ENCODE measurements at regions not wholly inside any gene's neighbourhood (a gene's known extent, or its start where the extent isn't known, plus 50 kb on each side); places are given as distances from the start of the nearest gene placed in this dataset.

DNA sequence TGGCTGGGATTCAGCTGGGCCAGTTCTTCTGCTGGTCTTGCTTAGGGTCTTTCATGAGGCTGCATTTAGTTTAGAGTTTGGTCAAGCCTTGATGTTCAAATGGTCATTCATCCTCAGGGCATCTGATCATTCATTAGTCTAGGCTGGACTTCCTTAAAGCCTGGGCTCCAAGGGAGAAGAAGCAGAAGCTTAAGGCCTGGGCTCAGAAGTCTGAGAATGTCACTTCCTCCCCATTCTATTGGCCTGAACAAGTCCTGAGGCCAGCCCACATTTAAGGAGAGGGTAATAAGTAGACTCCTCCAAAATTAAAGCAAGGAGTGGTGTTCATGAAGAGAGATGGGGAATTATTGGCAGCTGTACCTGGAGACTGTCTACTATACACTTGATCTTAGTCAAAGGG is 193.2 kb upstream of the HABP2 start:
- no peak for DNase-seq (ENCODE audit: low read depth in 1 of 2, low spot score in 1 of 2)
- TF ChIP-seq, protein P1, sequence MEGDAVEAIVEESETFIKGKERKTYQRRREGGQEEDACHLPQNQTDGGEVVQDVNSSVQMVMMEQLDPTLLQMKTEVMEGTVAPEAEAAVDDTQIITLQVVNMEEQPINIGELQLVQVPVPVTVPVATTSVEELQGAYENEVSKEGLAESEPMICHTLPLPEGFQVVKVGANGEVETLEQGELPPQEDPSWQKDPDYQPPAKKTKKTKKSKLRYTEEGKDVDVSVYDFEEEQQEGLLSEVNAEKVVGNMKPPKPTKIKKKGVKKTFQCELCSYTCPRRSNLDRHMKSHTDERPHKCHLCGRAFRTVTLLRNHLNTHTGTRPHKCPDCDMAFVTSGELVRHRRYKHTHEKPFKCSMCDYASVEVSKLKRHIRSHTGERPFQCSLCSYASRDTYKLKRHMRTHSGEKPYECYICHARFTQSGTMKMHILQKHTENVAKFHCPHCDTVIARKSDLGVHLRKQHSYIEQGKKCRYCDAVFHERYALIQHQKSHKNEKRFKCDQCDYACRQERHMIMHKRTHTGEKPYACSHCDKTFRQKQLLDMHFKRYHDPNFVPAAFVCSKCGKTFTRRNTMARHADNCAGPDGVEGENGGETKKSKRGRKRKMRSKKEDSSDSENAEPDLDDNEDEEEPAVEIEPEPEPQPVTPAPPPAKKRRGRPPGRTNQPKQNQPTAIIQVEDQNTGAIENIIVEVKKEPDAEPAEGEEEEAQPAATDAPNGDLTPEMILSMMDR (IDR thresholded peaks at IDR 0.05; ENCODE audit: insufficient read depth, low read length) = no peak
- TF ChIP-seq GABPA (IDR thresholded peaks at IDR 0.05; ENCODE audit: low read depth) (no peak), SPI1 (IDR thresholded peaks at IDR 0.05; ENCODE audit: borderline replicate concordance, low read depth) (no peak), POLR2AphosphoS5 (IDR thresholded peaks at IDR 0.05; ENCODE audit: low read depth) (no peak)
- TF ChIP-seq, protein P2, sequence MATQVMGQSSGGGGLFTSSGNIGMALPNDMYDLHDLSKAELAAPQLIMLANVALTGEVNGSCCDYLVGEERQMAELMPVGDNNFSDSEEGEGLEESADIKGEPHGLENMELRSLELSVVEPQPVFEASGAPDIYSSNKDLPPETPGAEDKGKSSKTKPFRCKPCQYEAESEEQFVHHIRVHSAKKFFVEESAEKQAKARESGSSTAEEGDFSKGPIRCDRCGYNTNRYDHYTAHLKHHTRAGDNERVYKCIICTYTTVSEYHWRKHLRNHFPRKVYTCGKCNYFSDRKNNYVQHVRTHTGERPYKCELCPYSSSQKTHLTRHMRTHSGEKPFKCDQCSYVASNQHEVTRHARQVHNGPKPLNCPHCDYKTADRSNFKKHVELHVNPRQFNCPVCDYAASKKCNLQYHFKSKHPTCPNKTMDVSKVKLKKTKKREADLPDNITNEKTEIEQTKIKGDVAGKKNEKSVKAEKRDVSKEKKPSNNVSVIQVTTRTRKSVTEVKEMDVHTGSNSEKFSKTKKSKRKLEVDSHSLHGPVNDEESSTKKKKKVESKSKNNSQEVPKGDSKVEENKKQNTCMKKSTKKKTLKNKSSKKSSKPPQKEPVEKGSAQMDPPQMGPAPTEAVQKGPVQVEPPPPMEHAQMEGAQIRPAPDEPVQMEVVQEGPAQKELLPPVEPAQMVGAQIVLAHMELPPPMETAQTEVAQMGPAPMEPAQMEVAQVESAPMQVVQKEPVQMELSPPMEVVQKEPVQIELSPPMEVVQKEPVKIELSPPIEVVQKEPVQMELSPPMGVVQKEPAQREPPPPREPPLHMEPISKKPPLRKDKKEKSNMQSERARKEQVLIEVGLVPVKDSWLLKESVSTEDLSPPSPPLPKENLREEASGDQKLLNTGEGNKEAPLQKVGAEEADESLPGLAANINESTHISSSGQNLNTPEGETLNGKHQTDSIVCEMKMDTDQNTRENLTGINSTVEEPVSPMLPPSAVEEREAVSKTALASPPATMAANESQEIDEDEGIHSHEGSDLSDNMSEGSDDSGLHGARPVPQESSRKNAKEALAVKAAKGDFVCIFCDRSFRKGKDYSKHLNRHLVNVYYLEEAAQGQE (IDR thresholded peaks at IDR 0.05; ENCODE audit: insufficient replicate concordance, low read depth) = no peak
- H3K27me3 ChIP-seq (ENCODE audit: insufficient read depth, poor library complexity, severe bottlenecking) = peaks cover 6% of the 10 kb centered on the region
- H3K4me3 ChIP-seq (replicated peaks; ENCODE audit: insufficient read depth, low read length) = no peak overlapping the region
- H3K27ac ChIP-seq (replicated peaks) = no peak overlapping the region

DNA sequence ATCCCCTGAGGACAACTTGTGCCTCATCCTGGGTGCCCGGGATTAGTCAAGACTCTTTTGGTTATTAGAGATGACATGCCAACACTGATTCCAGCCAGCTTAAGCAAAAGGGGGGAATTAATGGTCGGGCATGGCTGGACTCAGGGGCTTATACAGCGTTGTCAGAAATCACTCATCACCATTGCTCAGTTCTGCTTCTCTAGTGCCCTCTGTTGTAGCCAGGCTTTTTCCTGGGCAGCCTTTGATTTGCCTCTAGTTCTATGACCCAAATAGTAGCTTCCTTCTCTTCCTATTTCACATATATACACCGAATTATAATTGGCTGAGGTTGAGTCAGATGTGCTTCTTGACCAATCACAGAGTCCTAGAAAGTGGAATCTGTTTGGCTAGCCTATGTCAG is 192.0 kb upstream of the HABP2 start:
- Histone ChIP-seq H3K4me3 (replicated peaks; ENCODE audit: insufficient read depth, low read length) (no peak overlapping the region), H3K27me3 (ENCODE audit: insufficient read depth, poor library complexity, severe bottlenecking) (peaks cover 6% of the 10 kb centered on the region), H3K27ac (replicated peaks) (no peak overlapping the region)
- TF ChIP-seq GABPA (IDR thresholded peaks at IDR 0.05; ENCODE audit: low read depth) (no peak), SPI1 (IDR thresholded peaks at IDR 0.05; ENCODE audit: borderline replicate concordance, low read depth) (no peak)
- no peak for DNase-seq (ENCODE audit: low read depth in 1 of 2, low spot score in 1 of 2)

DNA sequence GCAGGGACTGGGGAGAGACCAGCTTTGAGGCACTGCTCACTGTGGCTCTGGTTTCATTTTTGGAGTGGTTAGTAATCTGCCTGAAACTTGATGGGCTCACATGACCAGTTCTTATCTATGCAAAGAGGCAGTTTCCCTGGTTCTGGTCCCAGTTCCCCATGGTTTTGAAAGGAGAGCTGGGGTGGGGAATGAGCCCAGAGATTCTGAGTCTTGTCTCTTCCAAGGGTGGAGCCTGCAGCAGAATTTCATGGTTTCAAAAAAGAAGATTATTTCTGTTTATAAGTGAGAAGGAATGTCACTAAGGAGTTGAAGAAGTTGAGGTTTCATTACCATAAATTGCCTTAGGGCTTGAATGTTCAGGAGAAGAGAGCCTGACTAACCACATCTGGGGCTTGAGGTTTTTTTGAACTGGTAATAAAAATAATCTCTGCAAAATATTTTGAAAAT is 190.2 kb upstream of the HABP2 start:
- no peak for DNase-seq (ENCODE audit: low read depth in 1 of 2, low spot score in 1 of 2)
- Histone ChIP-seq H3K27me3 (ENCODE audit: insufficient read depth, poor library complexity, severe bottlenecking) (peaks cover 6% of the 10 kb centered on the region), H3K27ac (replicated peaks) (no peak overlapping the region), H3K4me3 (replicated peaks; ENCODE audit: insufficient read depth, low read length) (no peak overlapping the region)
- TF ChIP-seq, protein P1 (IDR thresholded peaks at IDR 0.05; ENCODE audit: insufficient read depth, low read length) = no peak
- TF ChIP-seq, protein P2 (IDR thresholded peaks at IDR 0.05; ENCODE audit: insufficient replicate concordance, low read depth) = no peak
- no peak for TF ChIP-seq SPI1 (IDR thresholded peaks at IDR 0.05; ENCODE audit: borderline replicate concordance, low read depth)
- TF ChIP-seq GABPA (IDR thresholded peaks at IDR 0.05; ENCODE audit: low read depth) = no peak
- no peak for TF ChIP-seq POLR2AphosphoS5 (IDR thresholded peaks at IDR 0.05; ENCODE audit: low read depth)

DNA sequence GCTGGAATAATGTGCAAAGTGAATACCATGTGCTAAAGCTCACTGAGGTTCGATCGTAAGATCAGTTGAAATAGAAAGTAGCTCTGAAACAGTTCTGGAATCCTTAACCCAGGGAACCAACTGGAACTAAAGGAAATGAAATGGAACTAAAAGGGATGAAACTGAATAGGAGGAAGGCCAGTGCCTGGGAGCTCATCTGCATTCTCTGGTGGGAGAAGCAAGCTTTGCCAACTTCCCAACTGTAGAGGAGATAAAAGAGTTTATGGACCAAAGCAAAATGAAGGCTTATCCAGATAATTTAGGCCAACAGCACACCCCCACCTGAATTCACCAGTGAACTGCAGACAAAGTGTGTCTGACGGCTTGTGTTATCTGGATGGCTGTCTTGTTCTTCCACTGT is 188.6 kb upstream of the HABP2 start:
- TF ChIP-seq, protein P2 (IDR thresholded peaks at IDR 0.05; ENCODE audit: insufficient replicate concordance, low read depth) = no peak
- no peak for TF ChIP-seq POLR2AphosphoS5 (IDR thresholded peaks at IDR 0.05; ENCODE audit: low read depth)
- TF ChIP-seq, protein P1 (IDR thresholded peaks at IDR 0.05; ENCODE audit: insufficient read depth, low read length) = no peak
- no peak for TF ChIP-seq SPI1 (IDR thresholded peaks at IDR 0.05; ENCODE audit: borderline replicate concordance, low read depth)
- no peak for TF ChIP-seq GABPA (IDR thresholded peaks at IDR 0.05; ENCODE audit: low read depth)
- no peak overlapping the region for H3K4me3 ChIP-seq (replicated peaks; ENCODE audit: insufficient read depth, low read length)
- H3K27ac ChIP-seq (replicated peaks) = no peak overlapping the region
- H3K27me3 ChIP-seq (ENCODE audit: insufficient read depth, poor library complexity, severe bottlenecking) = peaks cover 6% of the 10 kb centered on the region
- DNase-seq (ENCODE audit: low read depth in 1 of 2, low spot score in 1 of 2) = no peak

Measured in HL-60 (cell line).